ENCODE measurements at regions not wholly inside any gene's neighbourhood (a gene's known extent, or its start where the extent isn't known, plus 50 kb on each side); places are given as distances from the start of the nearest gene placed in this dataset.
"Not testable (repeated sequence)": the region's sequence is repeated elsewhere in the genome, so short reads cannot be mapped to it uniquely, and the experiment has no call there.

DNA sequence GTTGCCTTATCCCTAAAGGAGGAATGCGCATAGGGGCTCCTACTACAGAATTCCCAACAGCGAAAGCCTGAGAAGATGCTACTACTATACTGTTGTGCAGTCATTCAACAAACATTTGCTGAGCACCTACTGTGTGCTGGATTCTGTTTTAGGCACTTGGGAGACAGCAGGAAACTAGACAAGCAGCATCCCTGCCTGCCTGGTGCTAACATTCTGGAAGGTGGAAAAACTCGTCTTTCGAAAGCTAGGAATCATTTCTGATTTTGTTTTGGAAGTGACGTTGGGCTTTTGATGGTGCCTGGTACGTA lies 131.5 kb upstream of the NCOR2 start:
- H3K4me1 ChIP-seq (ENCODE audit: insufficient read depth): peaks cover 14% of the 10 kb centered on the region
- no peaks in the 10 kb centered on the region for H3K36me3 ChIP-seq (replicated peaks; ENCODE audit: insufficient read depth, low read depth)
- no peaks in the 10 kb centered on the region for H3K27me3 ChIP-seq
- no peak overlapping the region for H2AFZ ChIP-seq
- H3K27ac ChIP-seq: peak overlapping the region; percentile 64
- H3K9me3 ChIP-seq (ENCODE audit: low read depth): no peaks in the 10 kb centered on the region
- WGBS (ENCODE audit: low lambda C conversion rate, missing lambda C conversion rate): 90% methylated on average over 6 of the region's 6 CpGs
- H4K20me1 ChIP-seq (ENCODE audit: insufficient read depth, poor library complexity, severe bottlenecking): no peaks in the 10 kb centered on the region
- H3K9me2 ChIP-seq (replicated peaks; ENCODE audit: insufficient read depth): no peaks in the 10 kb centered on the region
- H3K79me2 ChIP-seq: no peaks in the 10 kb centered on the region
- no peak for DNase-seq (ENCODE audit: low spot score)
- TF ChIP-seq EZH2phosphoT487 (IDR thresholded peaks at IDR 0.05; ENCODE audit: low read depth, severe bottlenecking, unreplicated experiment): no peak
- no peak overlapping the region for H3K4me2 ChIP-seq
- H3K4me3 ChIP-seq: no peak overlapping the region

DNA sequence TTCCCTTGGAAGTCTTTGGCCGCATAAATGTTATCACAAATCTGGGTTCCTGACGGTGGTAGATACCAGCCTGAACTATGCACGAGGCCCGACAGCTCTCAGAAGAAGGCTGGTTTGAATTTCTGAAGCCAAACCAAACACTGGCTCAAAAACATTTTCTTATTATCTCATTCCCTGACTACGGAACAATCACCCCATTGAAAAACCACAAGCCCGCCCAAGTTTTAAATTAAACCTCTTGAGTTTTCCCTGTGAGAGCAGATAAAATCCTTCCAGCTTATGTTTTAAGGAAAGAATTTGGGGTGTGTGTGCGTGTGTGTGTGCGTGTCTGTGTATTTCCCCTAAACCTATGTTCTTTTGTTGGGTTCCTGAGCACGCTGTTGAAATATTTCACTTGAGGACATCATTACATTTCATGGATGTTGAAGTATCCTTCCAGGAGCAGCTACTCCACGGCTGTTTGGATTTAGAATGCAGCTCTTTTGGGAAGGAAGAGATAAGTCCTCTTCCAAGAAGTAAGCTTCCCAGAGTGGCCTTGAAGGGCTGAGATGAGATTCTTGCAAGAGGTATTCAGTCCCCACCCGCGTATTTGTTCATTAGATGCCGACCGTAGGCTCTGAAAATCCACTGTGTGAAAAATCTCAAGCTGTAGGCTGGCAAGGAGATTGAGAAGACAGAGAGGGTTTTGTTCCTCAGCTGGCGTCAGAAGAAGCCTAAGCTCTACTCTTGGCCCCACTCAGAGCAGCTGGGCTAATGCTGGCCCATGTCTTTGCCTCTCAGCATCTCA lies 131.0 kb upstream of the NCOR2 start:
- 53% methylated on average over 15 of the region's 15 CpGs for WGBS (ENCODE audit: low lambda C conversion rate, missing lambda C conversion rate)
- no peaks in the 10 kb centered on the region for H3K36me3 ChIP-seq (replicated peaks; ENCODE audit: insufficient read depth, low read depth)
- no peak overlapping the region for H3K4me3 ChIP-seq
- peak overlapping the region; percentile 64 for H3K27ac ChIP-seq
- no peaks in the 10 kb centered on the region for H4K20me1 ChIP-seq (ENCODE audit: insufficient read depth, poor library complexity, severe bottlenecking)
- H3K27me3 ChIP-seq: no peaks in the 10 kb centered on the region
- no peaks in the 10 kb centered on the region for H3K9me3 ChIP-seq (ENCODE audit: low read depth)
- no peaks in the 10 kb centered on the region for H3K79me2 ChIP-seq
- peaks cover 14% of the 10 kb centered on the region for H3K4me1 ChIP-seq (ENCODE audit: insufficient read depth)
- no peak overlapping the region for H2AFZ ChIP-seq
- DNase-seq (ENCODE audit: low spot score): no peak
- TF ChIP-seq, protein P1, sequence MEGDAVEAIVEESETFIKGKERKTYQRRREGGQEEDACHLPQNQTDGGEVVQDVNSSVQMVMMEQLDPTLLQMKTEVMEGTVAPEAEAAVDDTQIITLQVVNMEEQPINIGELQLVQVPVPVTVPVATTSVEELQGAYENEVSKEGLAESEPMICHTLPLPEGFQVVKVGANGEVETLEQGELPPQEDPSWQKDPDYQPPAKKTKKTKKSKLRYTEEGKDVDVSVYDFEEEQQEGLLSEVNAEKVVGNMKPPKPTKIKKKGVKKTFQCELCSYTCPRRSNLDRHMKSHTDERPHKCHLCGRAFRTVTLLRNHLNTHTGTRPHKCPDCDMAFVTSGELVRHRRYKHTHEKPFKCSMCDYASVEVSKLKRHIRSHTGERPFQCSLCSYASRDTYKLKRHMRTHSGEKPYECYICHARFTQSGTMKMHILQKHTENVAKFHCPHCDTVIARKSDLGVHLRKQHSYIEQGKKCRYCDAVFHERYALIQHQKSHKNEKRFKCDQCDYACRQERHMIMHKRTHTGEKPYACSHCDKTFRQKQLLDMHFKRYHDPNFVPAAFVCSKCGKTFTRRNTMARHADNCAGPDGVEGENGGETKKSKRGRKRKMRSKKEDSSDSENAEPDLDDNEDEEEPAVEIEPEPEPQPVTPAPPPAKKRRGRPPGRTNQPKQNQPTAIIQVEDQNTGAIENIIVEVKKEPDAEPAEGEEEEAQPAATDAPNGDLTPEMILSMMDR (IDR thresholded peaks at IDR 0.05; ENCODE audit: poor library complexity): no peak
- TF ChIP-seq EZH2phosphoT487 (IDR thresholded peaks at IDR 0.05; ENCODE audit: low read depth, severe bottlenecking, unreplicated experiment) (no peak), EZH2 (IDR thresholded peaks at IDR 0.05; ENCODE audit: borderline replicate concordance) (no peak)
- H3K9me2 ChIP-seq (replicated peaks; ENCODE audit: insufficient read depth): no peaks in the 10 kb centered on the region
- H3K4me2 ChIP-seq: no peak overlapping the region

DNA sequence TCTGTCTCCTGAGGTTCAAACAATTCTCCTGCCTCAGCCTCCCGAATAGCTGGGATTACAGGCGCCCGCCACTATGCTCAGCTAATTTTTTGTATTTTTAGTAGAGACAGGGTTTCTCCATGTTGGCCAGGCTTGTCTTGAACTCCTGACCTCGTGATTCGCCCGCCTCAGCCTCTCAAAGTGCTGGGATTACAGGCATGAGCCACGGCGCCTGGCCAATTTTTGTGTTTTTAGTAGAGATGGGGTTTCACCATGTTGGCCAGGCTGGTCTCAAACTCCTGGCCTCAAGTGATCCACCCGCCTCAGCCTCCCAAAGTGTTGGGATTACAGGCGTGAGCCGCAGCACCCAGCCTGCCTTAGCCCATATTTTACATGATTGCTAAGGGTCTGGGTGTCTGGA lies 130.3 kb upstream of the NCOR2 start:
- H2AFZ ChIP-seq; H3K9me2 ChIP-seq (replicated peaks; ENCODE audit: insufficient read depth); H3K4me3 ChIP-seq; H3K9me3 ChIP-seq (ENCODE audit: low read depth); H3K4me2 ChIP-seq; DNase-seq (ENCODE audit: low spot score); H4K20me1 ChIP-seq (ENCODE audit: insufficient read depth, poor library complexity, severe bottlenecking); H3K79me2 ChIP-seq; H3K27me3 ChIP-seq; H3K36me3 ChIP-seq (replicated peaks; ENCODE audit: insufficient read depth, low read depth): not testable (repeated sequence)
- H3K27ac ChIP-seq: peak overlapping the region; percentile 64
- H3K4me1 ChIP-seq (ENCODE audit: insufficient read depth): peaks cover 14% of the 10 kb centered on the region
- 89% methylated on average over 11 of the region's 11 CpGs for WGBS (ENCODE audit: low lambda C conversion rate, missing lambda C conversion rate)

DNA sequence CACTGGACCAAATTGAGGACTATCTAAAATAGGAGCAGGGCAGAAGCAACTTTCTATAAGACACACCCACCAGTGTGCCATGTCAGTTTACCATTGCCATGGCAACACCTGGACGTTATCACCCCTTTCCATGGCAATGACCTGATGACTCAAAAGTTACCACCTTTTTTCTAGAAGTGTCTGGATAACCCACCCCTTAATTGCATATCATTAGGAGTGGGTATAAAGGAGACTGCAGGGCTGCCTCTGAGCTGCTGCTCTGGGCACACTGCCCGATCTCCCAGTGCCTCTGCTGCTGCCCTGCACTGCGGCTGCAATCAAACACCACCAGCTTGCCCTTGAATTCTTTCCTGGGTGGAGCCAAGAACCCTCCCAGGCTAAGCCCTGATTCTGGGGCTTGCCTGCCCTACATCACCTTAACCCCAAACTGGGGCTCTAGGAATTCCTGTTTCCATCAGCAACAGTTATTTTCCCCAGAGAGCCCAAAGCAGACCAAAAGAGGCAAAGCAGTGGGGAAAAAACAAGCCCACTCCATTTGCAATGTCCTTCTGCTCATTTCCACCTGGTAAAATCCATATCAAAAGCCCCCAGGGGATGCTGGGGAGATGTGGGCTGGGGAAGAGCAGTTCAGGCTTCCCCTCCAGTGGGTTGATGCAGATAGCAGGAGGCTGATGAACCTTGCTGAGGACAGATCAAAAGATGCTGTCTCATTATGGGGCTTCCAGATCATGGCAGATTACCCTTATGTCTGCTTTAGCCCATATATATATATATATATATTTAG lies 129.5 kb upstream of the NCOR2 start:
- H3K9me3 ChIP-seq (ENCODE audit: low read depth): no peaks in the 10 kb centered on the region
- H3K27me3 ChIP-seq: no peaks in the 10 kb centered on the region
- no peaks in the 10 kb centered on the region for H3K79me2 ChIP-seq
- H3K4me1 ChIP-seq (ENCODE audit: insufficient read depth): peaks cover 14% of the 10 kb centered on the region
- H3K4me3 ChIP-seq: no peak overlapping the region
- H3K36me3 ChIP-seq (replicated peaks; ENCODE audit: insufficient read depth, low read depth): no peaks in the 10 kb centered on the region
- no peak for DNase-seq (ENCODE audit: low spot score)
- 73% methylated on average over 3 of the region's 3 CpGs for WGBS (ENCODE audit: low lambda C conversion rate, missing lambda C conversion rate)
- H2AFZ ChIP-seq: no peak overlapping the region
- H4K20me1 ChIP-seq (ENCODE audit: insufficient read depth, poor library complexity, severe bottlenecking): no peaks in the 10 kb centered on the region
- TF ChIP-seq EZH2 (IDR thresholded peaks at IDR 0.05; ENCODE audit: borderline replicate concordance) (no peak), EZH2phosphoT487 (IDR thresholded peaks at IDR 0.05; ENCODE audit: low read depth, severe bottlenecking, unreplicated experiment) (no peak)
- TF ChIP-seq, protein P1 (IDR thresholded peaks at IDR 0.05; ENCODE audit: poor library complexity): no peak
- no peak overlapping the region for H3K4me2 ChIP-seq
- H3K9me2 ChIP-seq (replicated peaks; ENCODE audit: insufficient read depth): no peaks in the 10 kb centered on the region
- no peak overlapping the region for H3K27ac ChIP-seq

All from hepatocyte (in vitro differentiated cells).